Liver (tissue), 7 donors: ENCODE measurements at regions not wholly inside any gene's neighbourhood (a gene's known extent, or its start where the extent isn't known, plus 50 kb on each side); places are given as distances from the start of the nearest gene placed in this dataset.

Source experiments
- DNase-seq: peaks from one replicate; pipeline ENCODE4 v3.0.0-alpha.2; 2017; ENCODE audit warnings: low spot score
- H3K27ac ChIP-seq, 2 donors: one replicate each; pipeline ENCODE4 v1.7.0; 2013; ENCODE audit warnings: inconsistent platforms in 2 of 2, low read length in 2 of 2, control low read depth in 1 of 2, low read depth in 1 of 2, mild to moderate bottlenecking in 1 of 2
- H3K27me3 ChIP-seq, 4 donors: one replicate each; pipeline versions ENCODE4 v1.6.1 to v1.7.0; 2013; ENCODE audit warnings: low read length in 3 of 4, inconsistent platforms in 1 of 4, mild to moderate bottlenecking in 1 of 4, moderate library complexity in 1 of 4; ENCODE audit not compliant: control insufficient read depth in 4 of 4, insufficient read depth in 4 of 4
- H3K36me3 ChIP-seq, 4 donors: one replicate each; pipeline versions ENCODE4 v1.6.1 to v1.7.0; 2013; ENCODE audit warnings: low read length in 3 of 4, mild to moderate bottlenecking in 3 of 4, low read depth in 1 of 4, moderate library complexity in 1 of 4; ENCODE audit not compliant: control insufficient read depth in 4 of 4, insufficient read depth in 3 of 4
- H3K4me1 ChIP-seq, 4 donors: one replicate each; pipeline versions ENCODE4 v1.6.1 to v1.7.0; 2013; ENCODE audit warnings: low read length in 3 of 4, mild to moderate bottlenecking in 3 of 4, moderate library complexity in 1 of 4; ENCODE audit not compliant: control insufficient read depth in 4 of 4, insufficient read depth in 4 of 4
- H3K4me3 ChIP-seq, 3 donors: one replicate each; pipeline versions ENCODE4 v1.6.1 to v1.7.0; 2013; ENCODE audit warnings: low read length in 3 of 3, control low read depth in 1 of 3, low read depth in 1 of 3, mild to moderate bottlenecking in 1 of 3
- H3K9ac ChIP-seq, 2 donors: one replicate each; pipeline ENCODE4 v1.7.0; 2013; ENCODE audit warnings: low read length in 2 of 2, mild to moderate bottlenecking in 2 of 2, moderate library complexity in 2 of 2, control low read depth in 1 of 2, low read depth in 1 of 2
- H3K9me3 ChIP-seq, 4 donors: one replicate each; pipeline versions ENCODE4 v1.6.1 to v1.7.0; 2013; ENCODE audit warnings: low read length in 3 of 4; ENCODE audit not compliant: control insufficient read depth in 4 of 4
- EGR1 ChIP-seq, 2 donors: IDR thresholded peaks; 2 replicates each; pipeline ENCODE4 v1.6.1; 2016 to 2018; ENCODE audit warnings: antibody characterized with exemption in 2 of 2, low read depth in 2 of 2
- FOXA1 ChIP-seq: IDR thresholded peaks from 2 replicates; pipeline ENCODE4 v1.6.1; 2016; ENCODE audit warnings: antibody characterized with exemption
- FOXA2 ChIP-seq: IDR thresholded peaks from 2 replicates; pipeline ENCODE4 v1.6.1; 2016; ENCODE audit warnings: antibody characterized with exemption
- GABPA ChIP-seq, 2 donors: IDR thresholded peaks in 1 of 2; conservative IDR thresholded peaks in 1 of 2; 2 replicates each; pipeline ENCODE4 v1.6.1; 2016; ENCODE audit warnings: antibody characterized with exemption in 2 of 2, mild to moderate bottlenecking in 1 of 2, moderate library complexity in 1 of 2
- HNF4A ChIP-seq, 2 donors: conservative IDR thresholded peaks; 2 replicates each; pipeline ENCODE4 v1.6.1; 2016; ENCODE audit warnings: antibody characterized with exemption in 2 of 2, mild to moderate bottlenecking in 2 of 2
- HNF4G ChIP-seq: IDR thresholded peaks from 2 replicates; pipeline ENCODE4 v1.6.1; 2016; ENCODE audit warnings: antibody characterized with exemption
- JUND ChIP-seq, 2 donors: IDR thresholded peaks; 2 replicates each; pipeline ENCODE4 v1.6.1; 2016; ENCODE audit warnings: antibody characterized with exemption in 2 of 2
- NR2F2 ChIP-seq: IDR thresholded peaks from 2 replicates; pipeline ENCODE4 v1.6.1; 2016; ENCODE audit warnings: antibody characterized with exemption
- RAD21 ChIP-seq, 2 donors: IDR thresholded peaks; 2 replicates each; pipeline ENCODE4 v1.6.1; 2016; ENCODE audit warnings: antibody characterized with exemption in 2 of 2, mild to moderate bottlenecking in 2 of 2
- RXRA ChIP-seq, 2 donors: IDR thresholded peaks; 2 replicates each; pipeline ENCODE4 v1.6.1; 2017 to 2018; ENCODE audit warnings: antibody characterized with exemption in 2 of 2, mild to moderate bottlenecking in 1 of 2
- SP1 ChIP-seq: IDR thresholded peaks from 2 replicates; pipeline ENCODE4 v1.6.1; 2018; ENCODE audit warnings: antibody characterized with exemption, mild to moderate bottlenecking
- TAF1 ChIP-seq: conservative IDR thresholded peaks from 2 replicates; pipeline ENCODE4 v1.6.1; 2016; ENCODE audit warnings: antibody characterized with exemption, mild to moderate bottlenecking
- YY1 ChIP-seq: IDR thresholded peaks from 2 replicates; pipeline ENCODE4 v1.6.1; 2016; ENCODE audit warnings: antibody characterized with exemption, mild to moderate bottlenecking
- TF ChIP-seq, protein P1 (sequence below): IDR thresholded peaks from 2 replicates; pipeline ENCODE4 v1.6.1; 2016; ENCODE audit warnings: antibody characterized with exemption, mild to moderate bottlenecking
- TF ChIP-seq, protein P2 (sequence below): IDR thresholded peaks from 2 replicates; pipeline ENCODE4 v1.6.1; 2016; ENCODE audit warnings: antibody characterized with exemption
- TF ChIP-seq, protein P3 (sequence below): fragments of 150-350 bp; IDR thresholded peaks from 2 replicates; pipeline ENCODE4 v1.5.1; 2017; ENCODE audit warnings: improper control_type of control experiment, low read depth, low read length; ENCODE audit not compliant: missing input control
- TF ChIP-seq, protein P4 (sequence below): IDR thresholded peaks from 2 replicates; pipeline ENCODE4 v1.6.1; 2016; ENCODE audit warnings: antibody characterized with exemption
- TF ChIP-seq, protein P5 (sequence below): IDR thresholded peaks from 2 replicates; pipeline ENCODE4 v1.6.1; 2016; ENCODE audit warnings: antibody characterized with exemption
- donor health status: healthy.
- donor health status: healthy.
- donor health status: healthy.
- donor health status: healthy.

DNA sequence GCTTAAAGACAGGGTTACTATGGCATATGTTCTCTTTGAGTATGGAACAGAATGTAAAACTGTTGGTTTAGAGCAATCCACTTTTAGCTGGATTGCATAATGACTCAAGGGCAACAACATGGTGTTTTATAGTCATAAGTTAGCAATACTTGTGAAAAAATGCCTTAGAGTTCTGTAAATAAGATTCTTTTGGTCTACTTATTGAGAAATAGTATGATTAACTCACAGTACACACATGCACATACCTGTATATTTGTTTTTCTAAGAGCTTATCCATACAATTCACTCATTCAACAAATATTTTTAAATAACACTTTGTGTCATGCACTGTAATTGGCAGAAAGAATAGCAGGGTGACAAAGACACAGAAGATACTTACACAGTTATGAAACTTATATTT lies 1415.5 kb downstream of the PCDH7 start:
- Histone ChIP-seq H3K9ac (no peak overlapping the region), H3K36me3 (no peaks in the 10 kb centered on the region), H3K9me3 (no peaks in the 10 kb centered on the region), H3K27me3 (no peaks in the 10 kb centered on the region), H3K27ac (no peak overlapping the region), H3K4me3 (no peak overlapping the region), H3K4me1 (no peaks in the 10 kb centered on the region)
- TF ChIP-seq GABPA (IDR thresholded peaks at IDR 0.05 in 1 of 2, conservative IDR thresholded peaks at IDR 0.05 in 1 of 2) (no peak), RXRA (IDR thresholded peaks at IDR 0.05) (no peak), YY1 (no peak), HNF4A (conservative IDR thresholded peaks at IDR 0.05) (no peak), HNF4G (no peak), RAD21 (IDR thresholded peaks at IDR 0.05) (no peak), SP1 (no peak), EGR1 (IDR thresholded peaks at IDR 0.05; ENCODE audit: low read depth in 2 of 2) (no peak), FOXA1 (no peak), NR2F2 (no peak), FOXA2 (no peak), JUND (IDR thresholded peaks at IDR 0.05) (no peak), TAF1 (no peak)
- TF ChIP-seq, protein P1, sequence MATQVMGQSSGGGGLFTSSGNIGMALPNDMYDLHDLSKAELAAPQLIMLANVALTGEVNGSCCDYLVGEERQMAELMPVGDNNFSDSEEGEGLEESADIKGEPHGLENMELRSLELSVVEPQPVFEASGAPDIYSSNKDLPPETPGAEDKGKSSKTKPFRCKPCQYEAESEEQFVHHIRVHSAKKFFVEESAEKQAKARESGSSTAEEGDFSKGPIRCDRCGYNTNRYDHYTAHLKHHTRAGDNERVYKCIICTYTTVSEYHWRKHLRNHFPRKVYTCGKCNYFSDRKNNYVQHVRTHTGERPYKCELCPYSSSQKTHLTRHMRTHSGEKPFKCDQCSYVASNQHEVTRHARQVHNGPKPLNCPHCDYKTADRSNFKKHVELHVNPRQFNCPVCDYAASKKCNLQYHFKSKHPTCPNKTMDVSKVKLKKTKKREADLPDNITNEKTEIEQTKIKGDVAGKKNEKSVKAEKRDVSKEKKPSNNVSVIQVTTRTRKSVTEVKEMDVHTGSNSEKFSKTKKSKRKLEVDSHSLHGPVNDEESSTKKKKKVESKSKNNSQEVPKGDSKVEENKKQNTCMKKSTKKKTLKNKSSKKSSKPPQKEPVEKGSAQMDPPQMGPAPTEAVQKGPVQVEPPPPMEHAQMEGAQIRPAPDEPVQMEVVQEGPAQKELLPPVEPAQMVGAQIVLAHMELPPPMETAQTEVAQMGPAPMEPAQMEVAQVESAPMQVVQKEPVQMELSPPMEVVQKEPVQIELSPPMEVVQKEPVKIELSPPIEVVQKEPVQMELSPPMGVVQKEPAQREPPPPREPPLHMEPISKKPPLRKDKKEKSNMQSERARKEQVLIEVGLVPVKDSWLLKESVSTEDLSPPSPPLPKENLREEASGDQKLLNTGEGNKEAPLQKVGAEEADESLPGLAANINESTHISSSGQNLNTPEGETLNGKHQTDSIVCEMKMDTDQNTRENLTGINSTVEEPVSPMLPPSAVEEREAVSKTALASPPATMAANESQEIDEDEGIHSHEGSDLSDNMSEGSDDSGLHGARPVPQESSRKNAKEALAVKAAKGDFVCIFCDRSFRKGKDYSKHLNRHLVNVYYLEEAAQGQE = no peak
- TF ChIP-seq, protein P2, sequence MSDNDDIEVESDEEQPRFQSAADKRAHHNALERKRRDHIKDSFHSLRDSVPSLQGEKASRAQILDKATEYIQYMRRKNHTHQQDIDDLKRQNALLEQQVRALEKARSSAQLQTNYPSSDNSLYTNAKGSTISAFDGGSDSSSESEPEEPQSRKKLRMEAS = no peak
- TF ChIP-seq, protein P3, sequence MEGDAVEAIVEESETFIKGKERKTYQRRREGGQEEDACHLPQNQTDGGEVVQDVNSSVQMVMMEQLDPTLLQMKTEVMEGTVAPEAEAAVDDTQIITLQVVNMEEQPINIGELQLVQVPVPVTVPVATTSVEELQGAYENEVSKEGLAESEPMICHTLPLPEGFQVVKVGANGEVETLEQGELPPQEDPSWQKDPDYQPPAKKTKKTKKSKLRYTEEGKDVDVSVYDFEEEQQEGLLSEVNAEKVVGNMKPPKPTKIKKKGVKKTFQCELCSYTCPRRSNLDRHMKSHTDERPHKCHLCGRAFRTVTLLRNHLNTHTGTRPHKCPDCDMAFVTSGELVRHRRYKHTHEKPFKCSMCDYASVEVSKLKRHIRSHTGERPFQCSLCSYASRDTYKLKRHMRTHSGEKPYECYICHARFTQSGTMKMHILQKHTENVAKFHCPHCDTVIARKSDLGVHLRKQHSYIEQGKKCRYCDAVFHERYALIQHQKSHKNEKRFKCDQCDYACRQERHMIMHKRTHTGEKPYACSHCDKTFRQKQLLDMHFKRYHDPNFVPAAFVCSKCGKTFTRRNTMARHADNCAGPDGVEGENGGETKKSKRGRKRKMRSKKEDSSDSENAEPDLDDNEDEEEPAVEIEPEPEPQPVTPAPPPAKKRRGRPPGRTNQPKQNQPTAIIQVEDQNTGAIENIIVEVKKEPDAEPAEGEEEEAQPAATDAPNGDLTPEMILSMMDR = no peak
- TF ChIP-seq, protein P4, sequence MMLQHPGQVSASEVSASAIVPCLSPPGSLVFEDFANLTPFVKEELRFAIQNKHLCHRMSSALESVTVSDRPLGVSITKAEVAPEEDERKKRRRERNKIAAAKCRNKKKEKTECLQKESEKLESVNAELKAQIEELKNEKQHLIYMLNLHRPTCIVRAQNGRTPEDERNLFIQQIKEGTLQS = no peak
- TF ChIP-seq, protein P5, sequence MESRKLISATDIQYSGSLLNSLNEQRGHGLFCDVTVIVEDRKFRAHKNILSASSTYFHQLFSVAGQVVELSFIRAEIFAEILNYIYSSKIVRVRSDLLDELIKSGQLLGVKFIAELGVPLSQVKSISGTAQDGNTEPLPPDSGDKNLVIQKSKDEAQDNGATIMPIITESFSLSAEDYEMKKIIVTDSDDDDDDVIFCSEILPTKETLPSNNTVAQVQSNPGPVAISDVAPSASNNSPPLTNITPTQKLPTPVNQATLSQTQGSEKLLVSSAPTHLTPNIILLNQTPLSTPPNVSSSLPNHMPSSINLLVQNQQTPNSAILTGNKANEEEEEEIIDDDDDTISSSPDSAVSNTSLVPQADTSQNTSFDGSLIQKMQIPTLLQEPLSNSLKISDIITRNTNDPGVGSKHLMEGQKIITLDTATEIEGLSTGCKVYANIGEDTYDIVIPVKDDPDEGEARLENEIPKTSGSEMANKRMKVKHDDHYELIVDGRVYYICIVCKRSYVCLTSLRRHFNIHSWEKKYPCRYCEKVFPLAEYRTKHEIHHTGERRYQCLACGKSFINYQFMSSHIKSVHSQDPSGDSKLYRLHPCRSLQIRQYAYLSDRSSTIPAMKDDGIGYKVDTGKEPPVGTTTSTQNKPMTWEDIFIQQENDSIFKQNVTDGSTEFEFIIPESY = no peak
- no peak for DNase-seq
